ENCODE measurements at regions not wholly inside any gene's neighbourhood (a gene's known extent, or its start where the extent isn't known, plus 50 kb on each side); places are given as distances from the start of the nearest gene placed in this dataset.

DNA sequence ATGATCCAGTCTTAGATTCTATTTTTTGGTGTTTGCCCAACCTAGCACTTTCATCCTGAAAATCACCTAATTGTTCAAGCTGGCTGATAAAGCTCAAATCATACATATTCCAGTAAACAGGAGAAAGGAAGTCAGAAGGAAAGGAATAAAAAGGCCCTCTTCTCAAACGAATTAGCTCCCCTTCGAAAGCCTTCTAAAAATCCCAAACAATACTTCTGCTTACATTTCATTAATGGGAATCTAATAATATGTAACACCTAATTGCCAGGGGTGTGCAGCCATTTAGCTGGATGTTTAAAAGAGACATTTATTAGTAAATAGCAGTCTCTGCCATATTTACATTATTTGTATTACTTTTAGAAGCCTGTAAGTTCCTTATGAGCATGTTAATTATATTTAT, 302.9 kb upstream of the TCF21 start:
- TF ChIP-seq EP300 (IDR thresholded peaks at IDR 0.05; ENCODE audit: borderline replicate concordance in 1 of 2, low read depth in 2 of 2, low read length in 2 of 2) (no peak), TBP (IDR thresholded peaks at IDR 0.05; ENCODE audit: low read depth, low read length) (no peak), ASH2L (IDR thresholded peaks at IDR 0.05; ENCODE audit: low read length) (no peak), SP2 (IDR thresholded peaks at IDR 0.05; ENCODE audit: low read length) (no peak), RNF2 (IDR thresholded peaks at IDR 0.05; ENCODE audit: borderline replicate concordance, low read depth, low read length, missing control alignments, poor library complexity, severe bottlenecking) (no peak), RAD21 (IDR thresholded peaks at IDR 0.05 in 1 of 2, conservative IDR thresholded peaks at IDR 0.05 in 1 of 2; ENCODE audit: low read depth in 2 of 2, low read length in 2 of 2) (no peak), POLR2A (IDR thresholded peaks at IDR 0.05; ENCODE audit: control extremely low read depth in 1 of 2, low read depth in 2 of 2, low read length in 2 of 2) (no peak)
- TF ChIP-seq, protein P1, sequence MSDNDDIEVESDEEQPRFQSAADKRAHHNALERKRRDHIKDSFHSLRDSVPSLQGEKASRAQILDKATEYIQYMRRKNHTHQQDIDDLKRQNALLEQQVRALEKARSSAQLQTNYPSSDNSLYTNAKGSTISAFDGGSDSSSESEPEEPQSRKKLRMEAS (IDR thresholded peaks at IDR 0.05): no peak
- TF ChIP-seq, protein P2, sequence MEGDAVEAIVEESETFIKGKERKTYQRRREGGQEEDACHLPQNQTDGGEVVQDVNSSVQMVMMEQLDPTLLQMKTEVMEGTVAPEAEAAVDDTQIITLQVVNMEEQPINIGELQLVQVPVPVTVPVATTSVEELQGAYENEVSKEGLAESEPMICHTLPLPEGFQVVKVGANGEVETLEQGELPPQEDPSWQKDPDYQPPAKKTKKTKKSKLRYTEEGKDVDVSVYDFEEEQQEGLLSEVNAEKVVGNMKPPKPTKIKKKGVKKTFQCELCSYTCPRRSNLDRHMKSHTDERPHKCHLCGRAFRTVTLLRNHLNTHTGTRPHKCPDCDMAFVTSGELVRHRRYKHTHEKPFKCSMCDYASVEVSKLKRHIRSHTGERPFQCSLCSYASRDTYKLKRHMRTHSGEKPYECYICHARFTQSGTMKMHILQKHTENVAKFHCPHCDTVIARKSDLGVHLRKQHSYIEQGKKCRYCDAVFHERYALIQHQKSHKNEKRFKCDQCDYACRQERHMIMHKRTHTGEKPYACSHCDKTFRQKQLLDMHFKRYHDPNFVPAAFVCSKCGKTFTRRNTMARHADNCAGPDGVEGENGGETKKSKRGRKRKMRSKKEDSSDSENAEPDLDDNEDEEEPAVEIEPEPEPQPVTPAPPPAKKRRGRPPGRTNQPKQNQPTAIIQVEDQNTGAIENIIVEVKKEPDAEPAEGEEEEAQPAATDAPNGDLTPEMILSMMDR (IDR thresholded peaks at IDR 0.05; ENCODE audit: control extremely low read depth in 1 of 3, insufficient read depth in 1 of 3, low read depth in 1 of 3, low read length in 3 of 3): no peak

Data from H1 (cell line).